Pons (tissue), 1 donor: ENCODE measurements at regions not wholly inside any gene's neighbourhood (a gene's known extent, or its start where the extent isn't known, plus 50 kb on each side); places are given as distances from the start of the nearest gene placed in this dataset.
"Not testable (repeated sequence)": the region's sequence is repeated elsewhere in the genome, so short reads cannot be mapped to it uniquely, and the experiment has no call there.

ENCODE experiments used
- DNase-seq: peaks from one replicate; pipeline ENCODE4 v3.0.0-alpha.2; 2016; ENCODE audit warnings: low spot score

DNA sequence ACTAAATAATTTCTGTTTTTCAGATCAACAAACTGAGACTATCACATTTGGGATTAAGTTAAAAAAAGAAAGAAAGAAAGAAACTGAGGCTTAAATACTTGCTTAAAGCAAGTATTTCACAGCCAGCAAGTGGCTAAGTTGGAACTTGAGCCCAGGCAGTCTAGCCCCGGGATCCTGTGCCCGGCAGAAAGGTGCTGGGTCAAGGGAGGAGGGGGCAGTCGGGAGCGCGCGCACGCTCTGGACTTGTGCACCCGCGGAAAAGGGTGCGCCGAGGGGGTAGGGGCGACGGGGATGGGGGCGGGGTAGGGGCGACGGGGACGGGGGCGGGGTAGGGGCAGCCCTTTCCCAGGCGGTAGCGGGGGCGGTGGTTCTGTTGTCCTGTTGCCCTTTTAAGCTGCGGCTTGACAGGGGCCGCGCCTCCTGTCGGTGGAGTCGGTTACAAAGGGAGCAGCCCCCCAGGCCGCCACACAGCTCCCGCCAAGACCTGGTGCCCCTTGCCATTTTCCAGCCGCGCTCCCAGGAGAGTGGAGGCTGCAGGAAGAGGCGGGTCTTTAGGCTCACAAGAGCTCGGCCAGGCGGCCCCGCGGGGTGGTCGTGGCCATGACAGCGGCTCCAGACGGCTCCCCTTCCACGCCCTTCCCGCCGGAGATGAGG is 60.6 kb downstream of the GOLGA8T start:
- not testable (repeated sequence) for DNase-seq

DNA sequence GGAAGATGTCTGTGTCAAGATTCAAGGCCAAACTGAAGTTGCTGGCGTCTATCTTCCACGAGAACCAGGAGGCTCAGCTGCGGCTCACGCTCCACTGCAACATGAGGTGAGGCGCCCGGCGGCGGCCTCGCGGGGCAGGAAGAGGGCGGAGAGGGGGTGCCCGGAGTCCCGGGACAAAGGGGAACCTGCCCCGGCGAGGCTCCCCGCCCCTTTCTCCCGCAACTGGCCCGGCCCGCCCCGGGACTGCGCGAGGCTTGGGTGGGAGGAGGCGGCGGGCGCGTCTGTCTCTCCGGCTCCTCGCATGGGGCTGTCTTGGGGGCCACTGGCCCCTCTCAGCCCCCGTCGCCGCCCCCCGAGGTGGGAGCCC is 61.1 kb downstream of the GOLGA8T start:
- DNase-seq, result peak; percentile 0

DNA sequence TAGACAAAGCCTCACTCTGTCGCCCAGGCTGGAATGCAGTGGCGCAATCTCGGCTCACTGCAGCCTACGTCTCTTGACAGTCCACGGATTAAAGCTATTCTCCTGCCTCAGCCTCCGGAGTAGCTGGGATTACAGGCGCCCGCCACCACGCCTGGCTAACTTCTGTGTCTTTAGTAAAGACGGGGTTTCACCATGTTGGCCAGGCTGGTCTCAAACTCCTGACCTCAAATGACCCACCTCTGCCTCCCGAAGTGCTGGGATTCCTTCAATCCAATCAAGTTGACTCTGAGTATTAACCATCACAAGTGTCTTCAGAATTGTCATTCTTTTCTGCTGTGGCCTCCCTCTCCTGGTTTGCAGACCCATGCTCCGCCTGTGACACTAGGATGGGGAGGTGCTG is 61.9 kb downstream of the GOLGA8T start:
- DNase-seq, result not testable (repeated sequence)

DNA sequence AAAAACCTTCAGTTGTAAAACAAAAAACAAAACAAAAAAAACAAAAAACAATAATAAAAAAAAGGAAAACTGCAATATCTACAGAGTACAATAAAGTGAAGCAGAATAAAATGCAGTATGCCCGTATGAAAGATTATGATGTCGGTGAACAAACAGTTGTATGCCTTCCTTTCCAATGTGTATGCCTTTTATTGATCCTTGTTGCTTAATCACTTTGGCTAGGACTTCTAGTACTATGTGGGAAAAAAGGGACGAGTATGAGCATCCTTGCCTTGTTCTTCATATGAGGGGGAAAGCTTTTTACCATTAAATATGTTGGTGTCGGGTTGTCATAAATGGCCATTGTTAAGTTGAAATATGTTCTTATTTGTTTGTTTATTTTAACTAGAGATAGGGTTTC is 66.7 kb downstream of the GOLGA8T start:
- not testable (repeated sequence) for DNase-seq

DNA sequence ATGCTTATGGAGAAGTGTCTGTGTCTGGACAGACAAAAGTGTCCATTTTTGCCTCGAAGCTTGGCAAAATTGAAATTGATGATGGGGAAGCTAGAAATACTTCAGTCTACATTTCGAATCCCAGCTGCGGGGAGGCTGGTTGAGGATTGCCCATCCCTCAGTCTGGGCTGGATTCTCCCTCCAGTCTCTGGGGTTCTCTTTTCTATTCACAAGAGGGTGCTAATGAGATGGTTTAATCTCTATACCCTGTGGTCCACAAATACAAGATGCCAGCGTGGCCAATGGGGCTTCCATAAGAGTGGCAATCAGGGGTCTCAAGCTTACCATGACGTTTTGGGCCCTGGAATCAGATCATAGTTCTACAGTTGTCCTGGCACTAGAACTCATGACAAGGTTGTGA is 78.9 kb downstream of the GOLGA8T start:
- DNase-seq, result not testable (repeated sequence)

DNA sequence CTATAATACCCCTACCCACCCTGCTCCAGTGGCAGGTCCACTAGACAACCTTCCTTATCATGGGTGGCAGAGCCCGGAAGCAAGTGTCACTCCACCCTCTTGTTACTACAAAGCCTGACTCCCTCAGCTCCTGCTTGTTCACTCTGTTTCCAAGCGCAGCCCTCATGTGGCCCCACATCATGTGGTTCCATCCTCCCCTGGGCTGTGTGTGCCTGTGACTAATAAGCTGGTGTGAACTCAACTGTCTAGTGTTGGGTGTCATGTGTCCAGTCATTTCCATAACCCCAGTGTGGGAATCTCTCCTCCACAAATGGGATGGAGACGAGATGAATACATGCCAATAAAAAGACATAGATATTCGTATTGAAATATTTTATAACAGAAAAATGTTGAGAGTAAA is 87.0 kb downstream of the GOLGA8T start:
- DNase-seq, result not testable (repeated sequence)

DNA sequence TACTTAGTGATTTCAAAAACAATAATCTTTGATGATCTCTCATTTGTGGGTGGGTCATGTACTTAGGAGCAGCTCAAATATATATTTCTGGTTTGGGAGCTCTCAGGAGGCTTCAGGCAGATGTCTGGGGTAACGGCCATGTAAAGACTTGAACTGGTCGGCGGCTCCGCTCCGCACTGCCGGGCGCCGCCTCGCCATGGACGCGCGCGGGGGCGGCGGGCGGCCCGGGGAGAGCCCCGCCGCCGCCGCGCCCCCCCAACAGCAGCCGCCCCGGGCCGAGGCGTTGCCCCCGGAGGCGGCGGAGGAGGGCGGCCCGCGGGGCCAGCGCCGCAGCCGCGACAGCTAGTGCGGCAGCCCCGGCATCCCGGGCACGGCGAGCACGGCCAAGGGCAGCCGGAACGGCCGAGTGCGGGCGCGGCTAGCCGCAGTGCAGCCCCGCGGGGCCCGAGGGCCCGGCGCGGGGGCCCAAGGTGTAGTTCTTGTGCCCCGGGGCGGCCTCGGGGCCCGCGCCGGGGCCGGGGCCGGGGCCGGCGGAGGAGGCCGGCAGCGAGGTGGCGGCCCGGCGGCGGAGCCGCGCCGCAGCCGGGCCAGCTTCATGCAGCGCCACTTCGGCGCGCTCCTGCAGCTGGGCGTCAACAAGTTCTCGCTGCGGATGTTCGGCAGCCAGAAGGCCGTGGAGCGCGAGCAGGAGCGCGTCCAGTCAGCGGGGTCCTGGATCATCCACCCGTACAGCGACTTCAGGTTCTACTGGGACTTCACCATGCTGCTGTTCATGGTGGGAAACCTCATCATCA is 88.1 kb downstream of the GOLGA8T start:
- DNase-seq, result not testable (repeated sequence)

DNA sequence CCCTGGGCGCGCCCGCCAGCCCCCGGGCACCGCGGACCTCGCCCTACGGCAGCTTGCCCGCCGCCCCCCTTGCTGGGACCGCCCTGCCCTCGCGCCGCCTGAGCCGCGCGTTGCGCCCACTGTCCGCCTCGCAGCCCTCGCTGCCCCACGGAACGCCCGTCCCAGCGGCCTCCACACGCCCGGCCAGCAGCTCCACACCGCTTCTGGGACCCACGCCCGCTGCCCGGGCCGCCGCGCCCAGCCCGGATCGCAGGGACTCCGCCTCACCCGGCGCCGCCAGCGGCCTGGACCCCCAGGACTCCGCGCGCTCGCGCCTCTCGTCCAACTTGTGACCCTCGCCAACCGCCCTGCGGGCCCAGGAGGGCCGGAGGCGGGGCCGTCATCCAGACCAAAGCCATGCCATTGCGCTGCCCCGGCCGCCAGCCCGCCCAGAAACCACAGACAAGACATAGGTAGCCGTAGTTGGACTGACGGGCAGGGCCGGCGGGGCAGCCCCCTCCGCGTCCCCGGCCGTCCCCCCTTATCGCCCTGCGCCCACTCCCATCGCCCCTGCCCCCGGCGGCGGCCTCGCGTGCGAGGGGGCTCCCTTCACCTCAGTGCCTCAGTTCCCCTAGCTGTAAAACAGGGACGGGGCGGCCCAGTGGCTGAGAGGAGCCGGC is 90.5 kb downstream of the GOLGA8T start:
- not testable (repeated sequence) for DNase-seq

DNA sequence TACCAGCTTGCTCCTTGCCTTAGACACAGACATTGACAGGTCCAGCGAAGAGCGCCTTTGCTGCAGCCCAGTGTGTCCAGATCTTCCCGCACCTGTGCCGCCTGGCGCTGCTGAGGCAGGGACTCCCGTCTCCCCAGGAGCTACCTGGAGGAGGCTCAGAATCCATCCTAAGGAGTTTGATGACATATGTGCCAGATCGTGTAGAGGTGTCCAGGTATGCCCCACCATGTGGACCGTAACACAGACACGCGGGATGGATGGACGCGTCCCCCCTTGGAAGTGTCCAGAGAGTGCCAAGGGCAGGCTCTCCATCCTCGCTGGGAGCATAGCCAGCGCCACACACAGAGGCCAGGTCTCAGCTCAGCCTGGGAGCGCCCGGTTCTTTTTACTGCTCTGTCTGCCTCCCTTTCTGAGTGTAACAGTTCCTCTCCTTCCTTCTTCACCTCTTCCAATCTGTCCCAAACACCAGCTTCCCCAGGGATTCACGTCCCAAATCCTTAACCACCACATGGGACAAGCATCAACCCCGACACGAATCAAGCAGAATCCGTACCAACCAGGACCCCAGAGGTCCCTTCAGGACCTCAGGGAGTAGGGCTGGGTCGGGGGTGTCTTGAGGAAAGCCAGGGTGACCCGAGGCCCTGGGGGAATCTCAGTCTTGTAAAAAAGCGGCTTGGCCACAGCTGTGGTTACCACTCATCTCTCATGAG is 126.7 kb downstream of the GOLGA8T start:
- DNase-seq, result not testable (repeated sequence)

DNA sequence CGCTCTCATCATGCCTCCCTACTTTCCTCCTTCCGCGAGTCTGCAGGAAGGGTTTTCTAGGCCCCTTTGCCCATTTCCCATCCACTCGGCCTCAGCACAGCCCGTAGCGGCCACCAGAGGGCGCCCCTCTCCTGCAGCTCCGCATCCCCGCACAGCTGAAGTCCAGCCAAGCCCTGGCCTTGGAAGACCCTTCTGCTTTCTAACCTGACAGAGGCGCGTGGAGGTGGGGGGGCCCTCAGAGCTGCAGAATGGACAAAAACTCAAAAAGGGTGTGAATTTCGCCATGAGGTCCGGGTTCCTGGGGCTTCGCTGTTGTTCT is 127.2 kb downstream of the GOLGA8T start:
- DNase-seq, result not testable (repeated sequence)

DNA sequence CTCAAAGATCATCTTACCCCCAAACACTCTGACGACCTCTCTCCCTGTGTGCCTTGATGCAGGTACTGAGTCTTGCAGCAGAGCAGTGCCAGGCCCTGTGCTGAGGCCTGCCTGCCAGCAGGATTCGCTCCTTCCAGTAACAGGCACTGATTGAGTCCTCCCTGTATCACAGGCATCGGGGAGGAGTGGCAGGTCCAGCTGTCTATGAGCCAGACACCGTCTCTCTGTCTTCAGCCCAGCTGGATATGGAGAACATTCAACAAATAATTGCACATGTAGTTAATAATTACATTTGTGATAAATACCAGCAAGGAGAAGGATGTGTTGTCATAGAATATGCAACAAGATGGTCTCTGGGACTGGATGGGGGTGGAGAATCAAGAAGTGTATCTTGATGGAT is 129.1 kb downstream of the GOLGA8T start:
- not testable (repeated sequence) for DNase-seq

DNA sequence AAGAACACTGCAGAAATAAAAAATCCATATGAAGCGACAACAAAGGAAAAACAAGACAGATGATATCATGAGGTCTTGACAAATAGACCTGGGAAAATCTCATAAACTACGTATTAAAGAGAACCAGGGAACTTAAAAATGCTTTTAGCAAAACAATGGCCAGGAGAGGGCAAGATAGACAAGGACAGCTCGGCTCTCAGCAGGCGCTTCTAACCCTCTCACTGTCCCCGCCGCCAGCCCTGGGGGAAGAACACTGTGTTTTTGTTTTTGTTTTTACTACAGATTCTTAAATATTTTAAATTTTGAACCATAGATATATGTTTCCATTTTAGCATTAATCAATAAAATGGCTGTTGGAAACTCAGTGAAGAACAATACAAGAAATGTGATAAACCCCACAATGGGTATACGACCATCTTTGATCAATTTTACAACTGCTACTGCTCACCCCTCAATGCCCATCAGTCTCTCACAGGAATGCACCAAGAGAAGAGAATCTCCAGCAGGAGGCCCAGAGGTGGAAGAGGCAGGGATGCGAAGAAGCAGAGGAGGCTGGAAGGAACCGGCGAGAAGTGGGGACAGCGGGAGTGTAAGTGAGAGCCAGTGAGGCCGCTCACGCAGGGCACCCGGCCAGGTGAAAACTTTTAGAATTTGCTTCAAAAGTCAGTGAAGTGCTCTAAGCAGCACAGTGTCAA is 98.0 kb downstream of the CHRFAM7A start:
- not testable (repeated sequence) for DNase-seq

DNA sequence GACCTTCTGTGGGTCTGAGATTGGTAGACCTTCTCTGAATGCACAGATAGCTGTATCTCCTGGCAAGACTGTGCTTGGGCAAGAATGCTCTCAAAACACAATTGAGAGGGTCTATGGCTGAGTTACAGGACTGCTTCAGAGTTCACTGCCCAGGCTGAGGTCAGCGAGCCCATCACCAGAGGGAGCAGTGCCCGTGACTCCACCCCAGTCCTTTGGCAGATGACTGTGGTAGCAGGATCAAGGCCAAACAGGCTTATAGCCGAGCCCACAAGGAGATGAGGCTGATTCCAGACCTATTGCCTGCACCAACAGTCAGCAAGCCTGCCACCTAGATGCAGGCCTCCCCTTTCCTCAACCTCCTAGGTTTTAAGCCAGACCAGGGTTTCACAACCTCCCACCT is 89.4 kb downstream of the CHRFAM7A start:
- not testable (repeated sequence) for DNase-seq
